Caki2 (cell line): ENCODE measurements at regions not wholly inside any gene's neighbourhood (a gene's known extent, or its start where the extent isn't known, plus 50 kb on each side); places are given as distances from the start of the nearest gene placed in this dataset.
"Not testable (repeated sequence)": the region's sequence is repeated elsewhere in the genome, so short reads cannot be mapped to it uniquely, and the experiment has no call there.

ENCODE experiments used
- DNase-seq: peaks from one replicate; pipeline ENCODE4 v3.0.0-alpha.2; 2015; ENCODE audit warnings: low read depth
- in situ Hi-C: cut with HindIII; loops from 2 replicates; pipeline ENCODE4 v1.10.0; 2016; ENCODE audit warnings: low sequenced_read_pairs, low pct_unique_long_range_greater_than_20kb, mixed read lengths

DNA sequence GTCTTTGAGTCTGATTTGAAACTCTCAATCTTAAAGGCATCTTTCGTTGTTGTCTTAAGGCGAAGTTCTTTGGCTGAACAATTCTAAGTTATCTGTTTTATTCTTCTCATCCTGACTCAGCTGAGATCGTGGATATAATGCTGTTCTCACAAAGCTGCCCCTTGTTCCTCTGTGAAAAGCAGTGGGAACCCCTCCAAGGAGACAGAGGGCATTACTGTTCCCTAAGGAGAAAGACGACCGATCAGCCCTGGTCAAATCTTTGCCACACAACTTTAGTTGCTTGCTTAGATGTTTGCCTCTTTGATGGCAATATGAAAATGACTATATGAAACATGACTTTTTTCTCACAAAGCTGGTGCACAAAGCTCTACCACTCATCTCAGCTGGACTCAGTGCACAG, 1016.7 kb downstream of the REEP3 start:
- in situ Hi-C loops, result no loop called here
- DNase-seq, result no peak

GRCh38 chr10:64546073-64546472, 1024.9 kb downstream of the REEP3 start:
- no peak for DNase-seq
- in situ Hi-C loops, result no loop called here

DNA sequence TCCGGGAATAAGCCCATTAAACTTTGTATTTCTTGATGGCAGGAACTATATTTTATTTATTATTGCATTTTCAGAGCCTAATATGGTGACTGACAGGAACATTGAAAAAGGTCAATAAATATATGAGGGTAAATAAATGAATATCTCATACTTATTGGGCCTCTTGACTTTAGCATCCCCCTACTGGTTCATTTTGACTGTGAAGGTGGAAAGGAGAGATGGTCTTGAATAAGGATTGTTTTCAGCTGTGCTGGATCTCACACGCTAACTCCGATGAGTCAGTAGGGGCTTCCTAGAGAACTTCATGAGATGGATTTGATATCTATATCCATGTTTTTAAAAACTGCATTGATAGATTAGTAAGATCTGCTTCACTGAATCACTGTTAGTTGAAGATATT, 1026.0 kb downstream of the REEP3 start:
- in situ Hi-C loops, result no loop called here
- DNase-seq, result no peak

GRCh38 chr10:64555666-64556065, 1034.5 kb downstream of the REEP3 start:
- no peak for DNase-seq
- in situ Hi-C loops, result no loop called here

DNA sequence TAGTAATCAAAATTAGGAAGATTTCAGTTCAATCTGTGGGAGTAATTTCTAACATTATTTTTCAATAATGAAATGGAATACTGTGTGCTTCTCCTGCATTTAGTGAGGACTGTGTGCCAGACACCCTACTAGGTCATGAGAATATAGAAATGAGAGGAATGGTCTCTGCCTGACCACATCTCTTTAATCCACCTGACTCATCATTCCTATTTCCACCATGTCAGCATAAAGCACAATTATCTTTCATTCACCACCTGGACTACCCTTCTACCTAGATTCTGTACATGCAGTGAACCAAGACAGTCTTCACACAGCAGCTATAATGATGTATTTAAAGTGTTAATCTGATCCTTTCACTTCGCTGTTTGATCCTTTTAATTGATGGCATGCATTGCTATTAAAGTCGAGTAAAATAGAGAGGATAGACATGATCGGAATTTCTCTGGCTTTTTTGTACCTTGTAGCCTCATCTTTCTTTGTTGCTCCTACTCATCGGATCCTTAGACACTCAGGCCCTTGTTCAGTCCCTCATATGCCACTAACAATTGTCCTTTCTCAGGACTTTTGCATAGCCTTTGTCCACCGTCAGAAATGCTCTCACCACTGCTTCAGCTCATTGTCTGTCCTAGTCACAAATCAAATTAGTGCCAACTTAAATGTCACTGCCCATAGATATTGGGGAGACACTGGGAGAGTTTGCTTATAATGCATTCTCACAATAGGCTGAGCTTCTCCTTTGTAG, 1037.1 kb downstream of the REEP3 start:
- no peak for DNase-seq
- in situ Hi-C loops, result no loop called here

- in situ Hi-C loops, result no loop called here
- DNase-seq, result no peak
Measured at GRCh38 chr10:64571056-64571455, 1049.9 kb downstream of the REEP3 start.

DNA sequence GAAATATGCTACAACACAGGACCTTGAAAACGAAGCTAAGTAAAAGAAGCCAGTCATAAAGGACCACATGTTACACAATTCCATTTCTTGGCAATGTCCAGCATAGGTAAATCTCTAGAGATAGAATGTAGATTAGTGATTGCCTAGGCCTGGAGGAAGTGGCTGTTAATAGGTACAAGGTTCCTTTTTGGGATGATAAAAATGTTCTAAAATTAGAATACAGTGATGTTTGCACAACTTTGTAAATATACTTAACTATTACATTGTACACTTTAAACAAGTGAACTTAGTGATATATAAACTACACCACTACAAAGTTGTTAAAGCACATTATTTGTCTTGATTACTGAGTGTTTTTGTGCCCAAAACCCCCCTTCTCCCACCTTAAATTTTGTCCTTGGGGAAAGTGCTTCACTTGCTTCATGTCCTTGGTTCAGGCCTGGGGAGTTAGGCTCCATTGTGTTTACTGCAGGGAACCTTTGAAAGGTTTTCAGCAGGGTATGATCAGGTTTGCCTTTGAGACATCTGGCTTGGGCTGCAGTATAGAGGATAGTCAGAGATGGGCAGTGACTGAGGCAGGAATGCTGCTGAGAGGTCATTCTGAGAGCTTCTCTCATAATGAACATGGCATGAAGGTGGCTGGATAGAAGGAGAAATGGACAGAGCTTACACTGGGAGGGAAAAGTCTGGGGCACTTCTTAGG, 1052.6 kb downstream of the REEP3 start:
- in situ Hi-C loops, result no loop called here

DNA sequence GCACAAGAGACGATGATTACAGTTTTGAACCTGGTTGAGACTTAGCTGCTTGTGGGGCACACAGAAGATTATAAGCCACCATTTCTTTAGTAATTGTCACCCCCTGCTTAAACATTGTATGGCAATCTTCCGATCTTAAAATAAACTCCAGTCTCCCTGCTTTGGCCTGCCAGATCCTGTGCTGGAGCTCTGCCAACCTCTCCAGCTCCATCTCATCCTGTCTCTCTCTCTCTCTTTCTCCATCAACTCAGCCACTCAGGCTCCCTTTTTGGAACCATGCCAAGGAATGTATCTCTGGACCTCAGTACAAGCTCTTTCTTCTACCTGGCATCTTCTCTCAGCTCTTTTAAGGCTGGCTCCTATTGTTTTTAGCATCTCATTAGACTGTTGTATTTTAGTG, 1053.2 kb downstream of the REEP3 start:
- DNase-seq, result no peak

More for the DNA sequence above, 1052.6 kb downstream of the REEP3 start:
- no peak for DNase-seq

GRCh38 chr10:64576497-64576896, 1055.3 kb downstream of the REEP3 start:
- in situ Hi-C loops, result no loop called here
- DNase-seq, result no peak

More for the DNA sequence above, 1053.2 kb downstream of the REEP3 start:
- in situ Hi-C loops, result no loop called here

DNA sequence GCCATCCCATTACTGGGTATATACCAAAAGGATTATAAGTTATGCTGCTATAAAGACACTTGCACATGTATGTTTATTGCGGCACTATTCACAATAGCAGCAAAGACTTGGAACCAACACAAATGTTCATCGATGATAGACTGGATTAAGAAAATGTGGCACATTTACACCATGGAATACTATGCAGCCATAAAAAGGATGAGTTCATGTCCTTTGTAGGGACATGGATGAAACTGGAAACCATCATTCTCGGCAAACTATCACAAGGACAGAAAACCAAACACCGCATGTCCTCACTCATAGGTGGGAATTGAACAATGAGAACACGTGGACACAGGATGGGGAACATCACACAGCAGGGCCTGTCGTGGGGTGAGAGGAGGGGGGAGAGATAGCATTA, 1057.6 kb downstream of the REEP3 start:
- in situ Hi-C loops, DNase-seq: not testable (repeated sequence)

DNA sequence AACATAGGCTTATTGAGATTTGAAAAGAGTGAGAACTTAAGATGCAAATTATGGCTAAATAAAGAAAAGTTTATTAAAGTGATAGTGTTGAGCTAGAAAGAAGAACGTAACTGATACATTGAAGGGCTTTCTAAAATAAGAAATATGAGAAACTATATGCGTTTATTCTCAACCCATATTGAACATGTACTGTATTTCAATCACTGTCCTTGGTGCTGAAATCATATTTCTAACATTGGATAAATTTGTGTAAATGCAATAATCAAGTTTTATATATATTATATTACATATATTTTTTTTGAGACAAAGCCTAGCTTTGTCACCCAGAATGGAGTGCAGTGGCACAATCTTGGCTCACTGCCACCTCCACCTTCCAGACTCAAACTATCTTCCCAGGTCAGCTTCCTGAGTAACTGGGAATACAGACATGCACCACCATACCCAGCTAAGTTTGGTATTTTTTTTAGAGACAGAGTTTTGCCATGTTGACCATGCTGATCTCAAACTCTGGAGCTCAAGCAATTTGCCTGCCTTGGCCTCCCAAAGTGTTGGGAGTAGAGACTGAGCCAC, 1065.8 kb downstream of the REEP3 start:
- in situ Hi-C loops, result no loop called here
- no peak for DNase-seq

DNA sequence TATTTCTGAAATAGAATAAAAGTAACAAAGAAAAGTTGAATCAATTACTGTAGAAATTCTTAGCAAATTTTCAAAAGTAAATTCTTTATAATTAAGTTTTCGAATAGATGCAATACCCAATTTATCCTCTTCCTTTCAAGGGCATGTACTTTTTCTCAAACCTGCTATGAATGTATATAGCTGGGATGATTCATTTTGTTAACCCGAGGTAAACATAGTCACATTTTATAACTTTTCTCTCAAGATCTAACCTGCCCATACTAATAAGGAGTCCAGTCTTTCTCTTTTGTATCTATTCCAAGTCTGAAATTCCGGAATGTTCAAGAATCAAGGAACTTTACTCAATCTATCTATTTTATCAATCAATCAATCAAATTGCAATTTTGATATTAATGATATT, 1072.9 kb downstream of the REEP3 start:
- in situ Hi-C loops, result no loop called here
- DNase-seq, result no peak

- no peak for DNase-seq
- in situ Hi-C loops, result no loop called here
Measured at GRCh38 chr10:64598600-64598999, 1077.4 kb downstream of the REEP3 start.

GRCh38 chr10:64601298-64601697, 1080.1 kb downstream of the REEP3 start:
- in situ Hi-C loops, result no loop called here
- DNase-seq, result no peak

DNA sequence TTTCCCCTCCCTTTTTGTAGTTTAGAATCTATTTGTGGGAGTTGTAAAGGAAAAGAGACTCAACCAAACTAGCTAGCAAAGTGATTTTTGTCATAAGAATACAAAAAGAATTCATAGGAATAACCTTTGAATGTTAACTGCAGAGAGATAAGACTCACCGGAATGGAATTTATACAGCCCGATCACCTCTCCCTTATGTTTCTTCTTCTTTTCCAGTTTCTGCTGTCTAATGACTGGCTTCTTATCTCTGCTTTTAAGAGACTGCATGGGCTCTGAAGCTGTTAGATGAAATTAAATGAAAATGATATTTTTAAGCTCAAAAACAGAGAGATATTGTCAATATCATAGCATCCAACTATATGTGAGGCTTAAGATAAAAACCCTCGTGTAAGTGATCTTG, 1095.9 kb downstream of the REEP3 start:
- no peak for DNase-seq
- in situ Hi-C loops, result no loop called here

GRCh38 chr10:64619102-64619501, 1097.9 kb downstream of the REEP3 start:
- DNase-seq, result no peak
- in situ Hi-C loops, result no loop called here

DNA sequence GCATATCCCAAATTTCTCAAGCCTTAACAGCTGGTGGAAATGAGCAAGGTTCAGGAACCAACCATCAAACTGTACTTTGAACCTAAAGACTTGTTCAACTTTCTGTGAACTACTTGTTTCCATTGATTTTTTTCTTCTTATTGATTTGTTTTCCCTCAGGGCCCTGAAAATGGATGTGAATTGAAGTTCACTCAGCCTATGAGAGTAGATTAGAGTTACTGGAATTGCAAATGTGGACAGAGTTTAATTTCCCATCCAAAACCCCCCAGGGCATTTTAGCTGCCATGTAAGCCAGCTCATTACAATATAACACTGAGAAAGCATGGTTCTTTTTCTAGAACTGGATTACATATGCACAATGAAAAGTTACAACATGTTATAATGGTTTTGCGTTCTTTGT, 1105.7 kb downstream of the REEP3 start:
- in situ Hi-C loops, result no loop called here

GRCh38 chr10:64630534-64630933, 1109.3 kb downstream of the REEP3 start:
- no peak for DNase-seq
- in situ Hi-C loops, result no loop called here

More for the DNA sequence above, 1105.7 kb downstream of the REEP3 start:
- DNase-seq, result no peak

- in situ Hi-C loops, result no loop called here
Measured at GRCh38 chr10:64635906-64636305, 1114.7 kb downstream of the REEP3 start.

More at GRCh38 chr10:64635906-64636305, 1114.7 kb downstream of the REEP3 start:
- DNase-seq, result no peak
